PC-9 (cell line): ENCODE measurements at regions not wholly inside any gene's neighbourhood (a gene's known extent, or its start where the extent isn't known, plus 50 kb on each side); places are given as distances from the start of the nearest gene placed in this dataset.

Experiments used
- EZH2 ChIP-seq: fragments of 200-600 bp; sonication (generic); IDR thresholded peaks from 2 replicates; pipeline ENCODE4 v1.8.0; 2017; ENCODE audit warnings: antibody characterized with exemption, low read depth
- TF ChIP-seq, protein P1 (sequence below): fragments of 200-600 bp; sonication (generic); conservative IDR thresholded peaks from 2 replicates; pipeline ENCODE4 v1.6.1; 2017; ENCODE audit warnings: mixed run types, antibody characterized with exemption, mild to moderate bottlenecking, moderate library complexity

DNA sequence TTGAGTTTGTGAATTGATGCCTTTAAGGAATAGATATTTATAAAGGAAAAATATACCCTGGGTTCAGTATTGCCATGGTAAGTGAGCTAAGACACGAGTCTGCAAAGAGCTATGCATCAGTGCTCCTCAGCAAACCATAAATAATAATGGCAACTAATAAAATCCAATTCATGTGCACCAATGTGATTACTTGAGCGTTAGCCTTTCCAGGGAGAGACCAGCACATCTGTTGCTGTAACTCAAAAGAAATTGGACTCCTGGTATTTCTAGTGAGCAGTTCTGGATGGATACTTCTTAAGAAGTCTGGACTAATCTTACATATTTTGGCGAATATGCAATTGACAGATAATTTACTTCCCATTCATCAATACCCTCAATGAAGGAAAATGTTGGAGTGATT lies 373.3 kb downstream of the ARHGEF28 start:
- no peak for TF ChIP-seq EZH2
- TF ChIP-seq, protein P1, sequence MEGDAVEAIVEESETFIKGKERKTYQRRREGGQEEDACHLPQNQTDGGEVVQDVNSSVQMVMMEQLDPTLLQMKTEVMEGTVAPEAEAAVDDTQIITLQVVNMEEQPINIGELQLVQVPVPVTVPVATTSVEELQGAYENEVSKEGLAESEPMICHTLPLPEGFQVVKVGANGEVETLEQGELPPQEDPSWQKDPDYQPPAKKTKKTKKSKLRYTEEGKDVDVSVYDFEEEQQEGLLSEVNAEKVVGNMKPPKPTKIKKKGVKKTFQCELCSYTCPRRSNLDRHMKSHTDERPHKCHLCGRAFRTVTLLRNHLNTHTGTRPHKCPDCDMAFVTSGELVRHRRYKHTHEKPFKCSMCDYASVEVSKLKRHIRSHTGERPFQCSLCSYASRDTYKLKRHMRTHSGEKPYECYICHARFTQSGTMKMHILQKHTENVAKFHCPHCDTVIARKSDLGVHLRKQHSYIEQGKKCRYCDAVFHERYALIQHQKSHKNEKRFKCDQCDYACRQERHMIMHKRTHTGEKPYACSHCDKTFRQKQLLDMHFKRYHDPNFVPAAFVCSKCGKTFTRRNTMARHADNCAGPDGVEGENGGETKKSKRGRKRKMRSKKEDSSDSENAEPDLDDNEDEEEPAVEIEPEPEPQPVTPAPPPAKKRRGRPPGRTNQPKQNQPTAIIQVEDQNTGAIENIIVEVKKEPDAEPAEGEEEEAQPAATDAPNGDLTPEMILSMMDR = no peak
